PC-3 (cell line): ENCODE measurements at regions not wholly inside any gene's neighbourhood (a gene's known extent, or its start where the extent isn't known, plus 50 kb on each side); places are given as distances from the start of the nearest gene placed in this dataset.

ENCODE experiments used
- CTCF ChIP-seq: fragments of 300-600 bp; sonication (generic); conservative IDR thresholded peaks from 2 replicates; pipeline ENCODE4 v1.5.1; 2017; ENCODE audit warnings: antibody characterized with exemption, low read depth, mild to moderate bottlenecking, low read length
- EZH2 ChIP-seq: fragments of 300-600 bp; sonication (generic); IDR thresholded peaks from one replicate; pipeline ENCODE4 v1.6.1; 2017; ENCODE audit warnings: antibody characterized with exemption, mild to moderate bottlenecking, low read length; ENCODE audit not compliant: unreplicated experiment

GRCh38 chr9:16293610-16294009 is 576.9 kb downstream of the BNC2 start:
- TF ChIP-seq CTCF (no peak), EZH2 (no peak)
